MCF 10A (cell line): ENCODE measurements at regions not wholly inside any gene's neighbourhood (a gene's known extent, or its start where the extent isn't known, plus 50 kb on each side); places are given as distances from the start of the nearest gene placed in this dataset.

Experiments used
- BruUV-seq: library from RNA; stranded (reverse); fragments of 400-500 nt; replicated peaks from 2 replicates; lab custom pipeline; 2021; lab: Mats Ljungman, UMichigan
- CTCF ChIA-PET: fragments of 300-600 bp; sonication (Branson Sonifier 250); formaldehyde crosslinking; extraction: SDS; loops from one replicate; lab custom pipeline; 2021; ENCODE audit warnings: antibody characterized with exemption, inconsistent platforms; lab: Yijun Ruan, JAX
- POLR2A ChIA-PET: fragments of 300-600, 350-650 bp; sonication (Branson Sonifier 250); formaldehyde crosslinking; extraction: SDS; loops from one replicate; lab custom pipeline; 2020; ENCODE audit warnings: antibody characterized with exemption, inconsistent platforms; lab: Yijun Ruan, JAX
- DNase-seq: peaks from one replicate; pipeline ENCODE4 v3.0.0-alpha.2; 2018; ENCODE audit not compliant: unreplicated experiment
- H3K27ac Mint-ChIP-seq: one replicate; pipeline ENCODE4 v1.8.0; 2022; ENCODE audit warnings: mild to moderate bottlenecking, low read depth, mixed read lengths; ENCODE audit not compliant: unreplicated experiment
- H3K27me3 Mint-ChIP-seq: one replicate; pipeline ENCODE4 v1.8.0; 2022; ENCODE audit warnings: mixed read lengths; ENCODE audit not compliant: insufficient read depth, unreplicated experiment
- H3K36me3 Mint-ChIP-seq: one replicate; pipeline ENCODE4 v1.8.0; 2022; ENCODE audit warnings: mild to moderate bottlenecking, moderate library complexity, mixed read lengths; ENCODE audit not compliant: insufficient read depth, unreplicated experiment
- H3K4me1 Mint-ChIP-seq: one replicate; pipeline ENCODE4 v1.8.0; 2022; ENCODE audit warnings: mixed read lengths; ENCODE audit not compliant: insufficient read depth, unreplicated experiment
- H3K4me3 Mint-ChIP-seq: one replicate; pipeline ENCODE4 v1.8.0; 2022; ENCODE audit warnings: mild to moderate bottlenecking, moderate library complexity, mixed read lengths; ENCODE audit not compliant: unreplicated experiment
- H3K9me3 Mint-ChIP-seq: one replicate; pipeline ENCODE4 v1.8.0; 2022; ENCODE audit warnings: mixed read lengths; ENCODE audit not compliant: unreplicated experiment
- intact Hi-C: fragments of 100-400 bp; cut with micrococcal nuclease; formaldehyde crosslinking; loops from 2 replicates; pipeline ENCODE4 v1.14.1; 2022
- TF ChIP-seq, protein P1 (sequence below): fragments of 200-600 bp; IDR thresholded peaks from one replicate; pipeline ENCODE4 v1.8.0; 2022; ENCODE audit warnings: antibody characterized with exemption, mild to moderate bottlenecking; ENCODE audit not compliant: unreplicated experiment

DNA sequence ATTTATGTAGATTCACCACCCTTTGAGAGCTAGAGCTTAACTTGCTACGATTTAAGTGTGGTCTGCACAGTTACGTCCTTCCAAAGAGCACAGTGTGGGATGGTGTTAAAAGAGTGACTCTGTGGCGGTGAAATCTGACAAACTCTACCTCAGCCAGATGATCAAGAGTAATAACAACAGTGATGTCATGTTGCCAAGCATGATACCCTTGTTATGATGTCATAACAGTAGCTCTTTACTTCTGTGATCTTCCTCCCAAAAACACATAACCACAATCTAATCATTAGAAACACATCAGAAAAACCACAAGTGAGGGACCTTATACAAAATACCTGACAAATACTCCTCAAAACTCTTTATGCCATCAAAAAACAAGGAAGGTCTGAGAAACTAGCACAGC lies 649.3 kb downstream of the POM121L12 start:
- H3K4me1 Mint-ChIP-seq, result no peaks in the 10 kb centered on the region
- no peaks in the 10 kb centered on the region for H3K9me3 Mint-ChIP-seq
- H3K4me3 Mint-ChIP-seq, result no peak overlapping the region
- DNase-seq, result no peak
- H3K27ac Mint-ChIP-seq, result no peak overlapping the region
- TF ChIP-seq, protein P1, sequence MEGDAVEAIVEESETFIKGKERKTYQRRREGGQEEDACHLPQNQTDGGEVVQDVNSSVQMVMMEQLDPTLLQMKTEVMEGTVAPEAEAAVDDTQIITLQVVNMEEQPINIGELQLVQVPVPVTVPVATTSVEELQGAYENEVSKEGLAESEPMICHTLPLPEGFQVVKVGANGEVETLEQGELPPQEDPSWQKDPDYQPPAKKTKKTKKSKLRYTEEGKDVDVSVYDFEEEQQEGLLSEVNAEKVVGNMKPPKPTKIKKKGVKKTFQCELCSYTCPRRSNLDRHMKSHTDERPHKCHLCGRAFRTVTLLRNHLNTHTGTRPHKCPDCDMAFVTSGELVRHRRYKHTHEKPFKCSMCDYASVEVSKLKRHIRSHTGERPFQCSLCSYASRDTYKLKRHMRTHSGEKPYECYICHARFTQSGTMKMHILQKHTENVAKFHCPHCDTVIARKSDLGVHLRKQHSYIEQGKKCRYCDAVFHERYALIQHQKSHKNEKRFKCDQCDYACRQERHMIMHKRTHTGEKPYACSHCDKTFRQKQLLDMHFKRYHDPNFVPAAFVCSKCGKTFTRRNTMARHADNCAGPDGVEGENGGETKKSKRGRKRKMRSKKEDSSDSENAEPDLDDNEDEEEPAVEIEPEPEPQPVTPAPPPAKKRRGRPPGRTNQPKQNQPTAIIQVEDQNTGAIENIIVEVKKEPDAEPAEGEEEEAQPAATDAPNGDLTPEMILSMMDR, result no peak
- no peaks in the 10 kb centered on the region for H3K36me3 Mint-ChIP-seq
- no TSS peak for BruUV-seq
- CTCF ChIA-PET, result no interaction called here
- peaks cover 96% of the 10 kb centered on the region for H3K27me3 Mint-ChIP-seq
- POLR2A ChIA-PET, result no interaction called here
- intact Hi-C loops, result no loop called here

DNA sequence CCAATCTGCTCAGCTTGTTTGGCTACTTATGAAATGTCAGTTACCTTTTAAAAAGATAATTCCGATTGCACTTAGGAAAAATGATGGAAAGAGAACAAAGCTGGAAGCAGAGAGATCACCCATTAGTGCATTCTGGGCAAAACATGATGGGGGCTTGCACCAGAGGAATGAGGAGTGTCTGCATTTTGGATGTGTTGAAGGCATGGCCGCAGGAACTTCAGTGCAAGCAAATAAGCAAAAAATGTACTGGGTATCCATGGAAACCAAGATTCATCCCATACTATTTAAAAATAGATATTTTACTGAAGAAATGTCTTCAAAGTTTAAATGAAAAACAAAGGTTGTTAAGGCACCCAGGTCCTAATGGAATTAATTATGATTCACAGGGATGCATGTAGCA lies 655.0 kb downstream of the POM121L12 start:
- H3K36me3 Mint-ChIP-seq, result no peaks in the 10 kb centered on the region
- no peak overlapping the region for H3K27ac Mint-ChIP-seq
- H3K27me3 Mint-ChIP-seq, result peaks cover 81% of the 10 kb centered on the region
- no TSS peak for BruUV-seq
- TF ChIP-seq, protein P1, result no peak
- H3K9me3 Mint-ChIP-seq, result no peaks in the 10 kb centered on the region
- ChIA-PET CTCF (no interaction called here), POLR2A (no interaction called here)
- no peak overlapping the region for H3K4me3 Mint-ChIP-seq
- H3K4me1 Mint-ChIP-seq, result no peaks in the 10 kb centered on the region
- intact Hi-C loops, result no loop called here
- no peak for DNase-seq

DNA sequence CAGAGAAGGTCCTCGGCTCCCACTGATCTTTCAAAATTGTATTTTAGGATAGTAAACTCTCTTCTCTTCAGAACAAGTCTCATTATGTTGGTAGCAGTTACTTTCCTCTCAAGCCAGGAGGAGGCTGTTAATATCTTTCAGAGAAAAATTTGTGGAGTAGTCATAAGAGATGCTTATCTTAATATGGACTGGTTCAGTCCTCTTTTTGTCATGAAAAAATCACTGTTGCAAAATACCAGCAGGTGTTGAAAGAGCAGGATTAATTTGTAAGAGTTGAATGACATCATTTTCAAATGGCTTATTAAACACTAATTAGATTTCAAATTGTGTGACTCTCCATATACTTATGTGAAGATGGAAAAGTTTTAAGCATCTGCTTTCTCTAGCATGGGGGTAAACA lies 662.5 kb downstream of the POM121L12 start:
- Mint-ChIP-seq H3K27ac (no peak overlapping the region), H3K4me3 (no peak overlapping the region), H3K4me1 (no peaks in the 10 kb centered on the region), H3K27me3 (peaks cover 40% of the 10 kb centered on the region), H3K9me3 (no peaks in the 10 kb centered on the region), H3K36me3 (no peaks in the 10 kb centered on the region)
- TF ChIP-seq, protein P1, result no peak
- no peak for DNase-seq
- BruUV-seq, result no TSS peak
- POLR2A ChIA-PET, result no interaction called here
- intact Hi-C loops, result no loop called here
- CTCF ChIA-PET, result interaction anchor here (0.7 kb wide), 1 partner anchor 1924 kb away, joined by 4 read pairs; no protein-coding TSS in a partner anchor

DNA sequence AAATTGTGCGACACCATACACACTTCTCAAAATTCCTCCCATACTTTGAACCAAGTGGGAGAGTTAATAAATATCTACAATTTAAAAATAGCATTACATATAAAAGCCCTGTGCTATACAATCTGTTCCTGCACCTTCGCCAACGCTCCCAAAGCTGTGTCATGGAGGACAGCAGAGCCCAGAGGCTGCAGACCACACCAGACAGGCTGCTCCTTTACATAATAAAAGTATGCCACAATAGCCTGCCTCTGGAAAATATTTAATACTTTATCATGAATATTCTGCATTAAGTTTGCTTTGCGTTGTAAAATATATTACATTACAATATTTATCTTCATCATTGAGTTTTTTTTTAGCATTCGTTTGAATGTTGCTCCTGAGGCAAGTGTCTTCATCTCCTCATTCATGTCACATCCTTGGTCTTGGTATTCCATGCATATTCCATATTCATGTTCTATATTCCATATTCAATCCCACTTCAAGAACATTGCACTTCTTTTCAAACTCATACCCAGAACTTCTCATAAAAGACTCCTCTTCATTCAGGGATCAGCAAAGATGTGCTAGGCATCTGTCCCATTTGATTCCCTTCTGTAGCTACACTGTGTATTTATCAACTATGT lies 663.9 kb downstream of the POM121L12 start:
- Mint-ChIP-seq H3K36me3 (no peaks in the 10 kb centered on the region), H3K27ac (no peak overlapping the region), H3K4me3 (no peak overlapping the region), H3K9me3 (no peaks in the 10 kb centered on the region), H3K4me1 (no peaks in the 10 kb centered on the region), H3K27me3 (peaks cover 37% of the 10 kb centered on the region)
- ChIA-PET POLR2A (no interaction called here), CTCF (interaction anchor here (0.6 kb wide), 2 partner anchors 232 to 298 kb away, joined by 4 read pairs; no protein-coding TSS in a partner anchor)
- TF ChIP-seq, protein P1, result no peak
- intact Hi-C loops, result no loop called here
- no TSS peak for BruUV-seq
- no peak for DNase-seq
